ENCODE measurements at regions not wholly inside any gene's neighbourhood (a gene's known extent, or its start where the extent isn't known, plus 50 kb on each side); places are given as distances from the start of the nearest gene placed in this dataset.

GRCh38 chr19:28972058-28972852 is 240.7 kb downstream of the UQCRFS1 start:
- no peak overlapping the region for H3K4me3 ChIP-seq (ENCODE audit: control insufficient read depth, low read depth, low read length)
- TF ChIP-seq CTCF (IDR thresholded peaks at IDR 0.05; ENCODE audit: control insufficient read depth, insufficient read depth, low read depth, low read length, missing control alignments): no peak
- DNase-seq (ENCODE audit: low read depth): no peak

GRCh38 chr19:28971513-28971912 is 241.4 kb downstream of the UQCRFS1 start:
- no peak for DNase-seq (ENCODE audit: low read depth)
- H3K4me3 ChIP-seq (ENCODE audit: control insufficient read depth, low read depth, low read length): no peak overlapping the region
- no peak for TF ChIP-seq CTCF (IDR thresholded peaks at IDR 0.05; ENCODE audit: control insufficient read depth, insufficient read depth, low read depth, low read length, missing control alignments)

DNA sequence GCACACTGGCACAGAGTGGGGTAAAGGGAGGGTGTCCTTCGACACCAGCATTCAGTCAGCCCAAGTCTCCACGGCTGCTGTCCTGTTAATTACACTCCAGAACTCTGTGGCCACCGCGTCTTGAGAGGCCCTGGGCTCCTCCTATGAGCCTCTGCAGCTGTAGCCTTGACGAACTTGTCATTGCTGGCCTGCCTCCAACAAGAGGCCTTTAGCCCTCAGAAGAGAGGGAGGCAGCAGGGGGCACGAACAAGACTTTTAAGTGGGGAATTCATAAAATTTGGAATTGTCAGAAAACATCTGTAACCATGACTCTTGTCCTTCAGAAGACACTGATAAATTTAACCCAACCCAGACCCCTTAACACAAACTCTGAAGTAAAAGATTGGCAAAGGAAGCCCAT is 241.9 kb downstream of the UQCRFS1 start:
- no peak overlapping the region for H3K4me3 ChIP-seq (ENCODE audit: control insufficient read depth, low read depth, low read length)
- DNase-seq (ENCODE audit: low read depth): no peak
- TF ChIP-seq CTCF (IDR thresholded peaks at IDR 0.05; ENCODE audit: control insufficient read depth, insufficient read depth, low read depth, low read length, missing control alignments): no peak

- no peak for TF ChIP-seq CTCF (IDR thresholded peaks at IDR 0.05; ENCODE audit: control insufficient read depth, insufficient read depth, low read depth, low read length, missing control alignments)
- DNase-seq (ENCODE audit: low read depth): no peak
- H3K4me3 ChIP-seq (ENCODE audit: control insufficient read depth, low read depth, low read length): no peak overlapping the region
These were observed 244.2 kb downstream of the UQCRFS1 start for GRCh38 chr19:28968721-28969120.

DNA sequence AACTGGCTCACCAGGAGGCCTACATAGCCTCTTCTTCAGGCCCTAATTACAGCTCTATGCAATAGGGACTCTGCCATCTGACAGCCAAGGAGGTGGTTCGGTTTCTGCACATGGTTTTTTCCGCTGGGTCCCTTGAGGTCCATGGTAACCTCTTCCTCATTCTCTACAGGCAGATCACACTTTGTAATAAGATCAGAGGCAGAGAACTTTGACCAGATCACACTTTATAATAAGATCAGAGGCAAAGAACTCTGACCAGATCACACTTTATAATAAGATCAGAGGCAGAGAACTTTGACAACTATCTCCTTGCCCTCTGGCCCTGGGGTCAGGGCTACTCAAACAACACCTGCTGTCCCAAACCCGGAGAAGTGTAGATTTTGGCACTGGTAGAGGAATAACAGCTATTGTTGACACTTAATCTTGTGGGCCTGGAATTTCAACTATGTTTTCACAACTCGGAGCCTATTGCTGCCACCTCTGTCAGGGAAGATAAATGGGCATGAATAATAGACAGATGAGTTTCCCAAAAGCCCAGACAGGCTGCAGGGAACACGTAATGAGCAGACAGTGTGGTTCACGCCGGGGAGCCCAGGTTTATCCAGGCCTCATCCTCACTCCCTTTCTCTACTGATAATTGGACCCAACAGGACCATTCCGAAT is 246.1 kb downstream of the UQCRFS1 start:
- TF ChIP-seq CTCF (IDR thresholded peaks at IDR 0.05; ENCODE audit: control insufficient read depth, insufficient read depth, low read depth, low read length, missing control alignments): no peak
- no peak overlapping the region for H3K4me3 ChIP-seq (ENCODE audit: control insufficient read depth, low read depth, low read length)
- DNase-seq (ENCODE audit: low read depth): no peak

GRCh38 chr19:28964500-28964899 is 248.5 kb downstream of the UQCRFS1 start:
- TF ChIP-seq CTCF (IDR thresholded peaks at IDR 0.05; ENCODE audit: control insufficient read depth, insufficient read depth, low read depth, low read length, missing control alignments): no peak
- H3K4me3 ChIP-seq (ENCODE audit: control insufficient read depth, low read depth, low read length): no peak overlapping the region
- DNase-seq (ENCODE audit: low read depth): no peak
